GM23338 (cell line): ENCODE measurements at regions not wholly inside any gene's neighbourhood (a gene's known extent, or its start where the extent isn't known, plus 50 kb on each side); places are given as distances from the start of the nearest gene placed in this dataset.

Experiments
- ATAC-seq: fragments of 200-7000 bp; cut with Tn5 transposase; 3 replicates; pipeline ENCODE4 v1.9.1; 2020
- DNase-seq: peaks from one replicate; pipeline ENCODE4 v3.0.0-alpha.2; 2015; ENCODE audit warnings: low spot score
- H2AFZ ChIP-seq: fragments of 200-600 bp; sonication (generic); 2 replicates; pipeline ENCODE4 v1.8.0; 2016; ENCODE audit warnings: antibody characterized with exemption, mild to moderate bottlenecking, moderate library complexity
- H3F3A ChIP-seq: fragments of 200-600 bp; sonication (generic); replicated peaks from 2 replicates; pipeline ENCODE4 v1.8.0; 2017; ENCODE audit warnings: antibody characterized with exemption, mixed run types, low read depth
- H3K27ac ChIP-seq: fragments of 200-600 bp; sonication (generic); 2 replicates; pipeline ENCODE4 v1.6.1; 2016; ENCODE audit warnings: low read depth
- H3K27me3 ChIP-seq: fragments of 200-600 bp; sonication (generic); 2 replicates; pipeline ENCODE4 v1.8.0; 2016; ENCODE audit warnings: mild to moderate bottlenecking, mixed run types, moderate library complexity; ENCODE audit not compliant: insufficient read depth
- H3K36me3 ChIP-seq: fragments of 200-600 bp; sonication (generic); 2 replicates; pipeline ENCODE4 v1.8.0; 2016; ENCODE audit warnings: mild to moderate bottlenecking; ENCODE audit not compliant: insufficient read depth
- H3K4me1 ChIP-seq: fragments of 200-600 bp; sonication (generic); 2 replicates; pipeline ENCODE4 v1.8.0; 2016; ENCODE audit warnings: mild to moderate bottlenecking, moderate library complexity; ENCODE audit not compliant: insufficient read depth
- H3K4me2 ChIP-seq: fragments of 200-600 bp; sonication (generic); 2 replicates; pipeline ENCODE4 v1.7.1; 2017; ENCODE audit warnings: mixed run types
- H3K4me3 ChIP-seq: fragments of 200-600 bp; sonication (generic); 2 replicates; pipeline ENCODE4 v1.6.1; 2016; ENCODE audit warnings: mixed run types
- H3K79me2 ChIP-seq: fragments of 200-600 bp; sonication (generic); replicated peaks from 2 replicates; pipeline ENCODE4 v1.8.0; 2017; ENCODE audit warnings: mild to moderate bottlenecking; ENCODE audit not compliant: insufficient read depth
- H3K9me2 ChIP-seq: fragments of 200-600 bp; sonication (generic); 2 replicates; pipeline ENCODE4 v1.8.0; 2017; ENCODE audit not compliant: insufficient read depth
- H4K20me1 ChIP-seq: fragments of 200-600 bp; sonication (generic); replicated peaks from 2 replicates; pipeline ENCODE4 v1.8.0; 2017; ENCODE audit warnings: mild to moderate bottlenecking; ENCODE audit not compliant: insufficient read depth
- H3K27ac Mint-ChIP-seq: 2 replicates; pipeline ENCODE4 v1.8.0; 2020; ENCODE audit warnings: inconsistent platforms, mild to moderate bottlenecking, moderate library complexity, mixed read lengths
- H3K27me3 Mint-ChIP-seq: 3 replicates; pipeline ENCODE4 v1.8.0; 2022; ENCODE audit warnings: low read depth, mild to moderate bottlenecking, moderate library complexity, mixed read lengths, inconsistent platforms; ENCODE audit not compliant: insufficient read depth, poor library complexity
- H3K36me3 Mint-ChIP-seq: 3 replicates; pipeline ENCODE4 v1.8.0; 2021; ENCODE audit warnings: low read depth, mild to moderate bottlenecking, inconsistent platforms, moderate library complexity, mixed read lengths
- H3K4me1 Mint-ChIP-seq: 3 replicates; pipeline ENCODE4 v1.8.0; 2020; ENCODE audit warnings: mild to moderate bottlenecking, inconsistent platforms, mixed read lengths
- H3K4me3 Mint-ChIP-seq: 3 replicates; pipeline ENCODE4 v1.8.0; 2021; ENCODE audit warnings: moderate library complexity, mild to moderate bottlenecking, inconsistent platforms, mixed read lengths
- H3K9me3 Mint-ChIP-seq: 3 replicates; pipeline ENCODE4 v1.8.0; 2020; ENCODE audit warnings: moderate library complexity, mild to moderate bottlenecking, inconsistent platforms, mixed read lengths
- CREB1 ChIP-seq: fragments of 250-450 bp; sonication (Bioruptor Pico); IDR thresholded peaks from 2 replicates; pipeline ENCODE4 v1.5.0; 2020; ENCODE audit warnings: low read depth, mild to moderate bottlenecking, moderate library complexity
- EZH2 ChIP-seq: fragments of 200-600 bp; sonication (generic); IDR thresholded peaks from one replicate; pipeline ENCODE4 v1.8.0; 2017; ENCODE audit warnings: antibody characterized with exemption, mild to moderate bottlenecking, low read depth; ENCODE audit not compliant: unreplicated experiment
- EZH2phosphoT487 ChIP-seq: fragments of 200-600 bp; sonication (generic); IDR thresholded peaks from one replicate; pipeline ENCODE4 v1.8.1; 2018; ENCODE audit warnings: antibody characterized with exemption; ENCODE audit not compliant: unreplicated experiment
- JUNB ChIP-seq: IDR thresholded peaks from one replicate; pipeline ENCODE4 v1.6.1; 2016; ENCODE audit warnings: antibody characterized with exemption; ENCODE audit not compliant: unreplicated experiment
- NANOG ChIP-seq: IDR thresholded peaks from 2 replicates; pipeline ENCODE4 v1.6.1; 2016; ENCODE audit warnings: antibody characterized with exemption, borderline replicate concordance
- POLR2AphosphoS5 ChIP-seq: IDR thresholded peaks from 2 replicates; pipeline ENCODE4 v1.6.1; 2016; ENCODE audit warnings: antibody characterized with exemption, low read depth
- STAT1 ChIP-seq: IDR thresholded peaks from one replicate; pipeline ENCODE4 v1.6.1; 2016; ENCODE audit warnings: antibody characterized with exemption; ENCODE audit not compliant: unreplicated experiment
- ZNF114 ChIP-seq: fragments of 250-450 bp; sonication (Bioruptor Pico); IDR thresholded peaks from 2 replicates; pipeline ENCODE4 v1.5.0; 2020; ENCODE audit warnings: mild to moderate bottlenecking, moderate library complexity
- ZNF331 ChIP-seq: fragments of 250-450 bp; sonication (Bioruptor Pico); IDR thresholded peaks from 2 replicates; pipeline ENCODE4 v1.5.0; 2020; ENCODE audit warnings: low read depth, mild to moderate bottlenecking, moderate library complexity
- TF ChIP-seq, protein P1 (sequence below), 2 experiments: fragments of 200-600 bp in 1 of 2; sonication (generic) in 1 of 2; conservative IDR thresholded peaks; 2 replicates each; pipeline versions ENCODE4 v1.5.1 to v1.6.1; 2016 to 2017; ENCODE audit warnings: antibody characterized with exemption in 2 of 2, low read depth in 2 of 2, mild to moderate bottlenecking in 2 of 2, moderate library complexity in 1 of 2
- TF ChIP-seq, protein P2 (sequence below): IDR thresholded peaks from 2 replicates; pipeline ENCODE4 v1.6.1; 2016; ENCODE audit warnings: antibody characterized with exemption
- TF ChIP-seq, protein P3 (sequence below): fragments of 250-450 bp; sonication (Bioruptor Pico); IDR thresholded peaks from 2 replicates; pipeline ENCODE4 v1.5.0; 2020; ENCODE audit warnings: mild to moderate bottlenecking, moderate library complexity
- TF ChIP-seq, protein P4 (sequence below): IDR thresholded peaks from one replicate; pipeline ENCODE4 v1.6.1; 2018; ENCODE audit warnings: antibody characterized with exemption; ENCODE audit not compliant: unreplicated experiment

DNA sequence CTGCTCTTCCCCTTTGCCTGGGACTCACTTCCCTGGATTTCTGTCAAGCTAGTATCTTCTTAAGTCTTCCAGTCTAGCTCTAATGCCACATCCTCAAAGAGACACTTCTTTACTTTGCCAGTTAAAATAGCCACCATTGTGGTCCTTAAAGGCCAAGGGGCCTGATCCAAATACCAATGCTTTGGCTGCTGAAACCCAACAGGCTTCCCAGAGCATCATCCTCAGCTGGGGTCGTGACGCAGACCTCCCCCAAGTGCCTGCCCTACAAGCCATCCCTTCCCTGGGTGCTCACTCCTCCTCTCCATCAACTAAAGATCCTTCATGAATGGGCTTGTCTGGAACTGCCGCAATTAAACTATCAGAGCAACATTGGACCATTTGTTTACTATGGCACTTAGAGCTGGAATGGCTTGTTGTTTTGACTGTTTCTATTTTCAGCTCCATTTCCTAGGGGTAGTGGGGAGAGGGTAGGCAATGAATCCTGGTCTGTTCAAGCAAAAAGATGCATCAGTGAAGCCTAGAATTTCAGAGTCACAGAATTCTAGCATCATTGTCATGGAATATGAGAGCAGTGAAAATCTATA is 79.6 kb upstream of the SIRPA start:
- no peaks in the 10 kb centered on the region for H3K79me2 ChIP-seq
- TF ChIP-seq, protein P1, sequence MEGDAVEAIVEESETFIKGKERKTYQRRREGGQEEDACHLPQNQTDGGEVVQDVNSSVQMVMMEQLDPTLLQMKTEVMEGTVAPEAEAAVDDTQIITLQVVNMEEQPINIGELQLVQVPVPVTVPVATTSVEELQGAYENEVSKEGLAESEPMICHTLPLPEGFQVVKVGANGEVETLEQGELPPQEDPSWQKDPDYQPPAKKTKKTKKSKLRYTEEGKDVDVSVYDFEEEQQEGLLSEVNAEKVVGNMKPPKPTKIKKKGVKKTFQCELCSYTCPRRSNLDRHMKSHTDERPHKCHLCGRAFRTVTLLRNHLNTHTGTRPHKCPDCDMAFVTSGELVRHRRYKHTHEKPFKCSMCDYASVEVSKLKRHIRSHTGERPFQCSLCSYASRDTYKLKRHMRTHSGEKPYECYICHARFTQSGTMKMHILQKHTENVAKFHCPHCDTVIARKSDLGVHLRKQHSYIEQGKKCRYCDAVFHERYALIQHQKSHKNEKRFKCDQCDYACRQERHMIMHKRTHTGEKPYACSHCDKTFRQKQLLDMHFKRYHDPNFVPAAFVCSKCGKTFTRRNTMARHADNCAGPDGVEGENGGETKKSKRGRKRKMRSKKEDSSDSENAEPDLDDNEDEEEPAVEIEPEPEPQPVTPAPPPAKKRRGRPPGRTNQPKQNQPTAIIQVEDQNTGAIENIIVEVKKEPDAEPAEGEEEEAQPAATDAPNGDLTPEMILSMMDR (conservative IDR thresholded peaks at IDR 0.05; ENCODE audit: low read depth in 2 of 2) = no peak
- no peak for TF ChIP-seq EZH2
- TF ChIP-seq NANOG = no peak
- no peak for TF ChIP-seq ZNF114 (CRISPR knock-in tag)
- no peak for TF ChIP-seq POLR2AphosphoS5
- TF ChIP-seq, protein P2, sequence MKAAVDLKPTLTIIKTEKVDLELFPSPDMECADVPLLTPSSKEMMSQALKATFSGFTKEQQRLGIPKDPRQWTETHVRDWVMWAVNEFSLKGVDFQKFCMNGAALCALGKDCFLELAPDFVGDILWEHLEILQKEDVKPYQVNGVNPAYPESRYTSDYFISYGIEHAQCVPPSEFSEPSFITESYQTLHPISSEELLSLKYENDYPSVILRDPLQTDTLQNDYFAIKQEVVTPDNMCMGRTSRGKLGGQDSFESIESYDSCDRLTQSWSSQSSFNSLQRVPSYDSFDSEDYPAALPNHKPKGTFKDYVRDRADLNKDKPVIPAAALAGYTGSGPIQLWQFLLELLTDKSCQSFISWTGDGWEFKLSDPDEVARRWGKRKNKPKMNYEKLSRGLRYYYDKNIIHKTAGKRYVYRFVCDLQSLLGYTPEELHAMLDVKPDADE = no peak
- TF ChIP-seq STAT1 = no peak
- TF ChIP-seq CREB1 (CRISPR knock-in tag) = no peak
- no peak for TF ChIP-seq JUNB
- TF ChIP-seq, protein P3, sequence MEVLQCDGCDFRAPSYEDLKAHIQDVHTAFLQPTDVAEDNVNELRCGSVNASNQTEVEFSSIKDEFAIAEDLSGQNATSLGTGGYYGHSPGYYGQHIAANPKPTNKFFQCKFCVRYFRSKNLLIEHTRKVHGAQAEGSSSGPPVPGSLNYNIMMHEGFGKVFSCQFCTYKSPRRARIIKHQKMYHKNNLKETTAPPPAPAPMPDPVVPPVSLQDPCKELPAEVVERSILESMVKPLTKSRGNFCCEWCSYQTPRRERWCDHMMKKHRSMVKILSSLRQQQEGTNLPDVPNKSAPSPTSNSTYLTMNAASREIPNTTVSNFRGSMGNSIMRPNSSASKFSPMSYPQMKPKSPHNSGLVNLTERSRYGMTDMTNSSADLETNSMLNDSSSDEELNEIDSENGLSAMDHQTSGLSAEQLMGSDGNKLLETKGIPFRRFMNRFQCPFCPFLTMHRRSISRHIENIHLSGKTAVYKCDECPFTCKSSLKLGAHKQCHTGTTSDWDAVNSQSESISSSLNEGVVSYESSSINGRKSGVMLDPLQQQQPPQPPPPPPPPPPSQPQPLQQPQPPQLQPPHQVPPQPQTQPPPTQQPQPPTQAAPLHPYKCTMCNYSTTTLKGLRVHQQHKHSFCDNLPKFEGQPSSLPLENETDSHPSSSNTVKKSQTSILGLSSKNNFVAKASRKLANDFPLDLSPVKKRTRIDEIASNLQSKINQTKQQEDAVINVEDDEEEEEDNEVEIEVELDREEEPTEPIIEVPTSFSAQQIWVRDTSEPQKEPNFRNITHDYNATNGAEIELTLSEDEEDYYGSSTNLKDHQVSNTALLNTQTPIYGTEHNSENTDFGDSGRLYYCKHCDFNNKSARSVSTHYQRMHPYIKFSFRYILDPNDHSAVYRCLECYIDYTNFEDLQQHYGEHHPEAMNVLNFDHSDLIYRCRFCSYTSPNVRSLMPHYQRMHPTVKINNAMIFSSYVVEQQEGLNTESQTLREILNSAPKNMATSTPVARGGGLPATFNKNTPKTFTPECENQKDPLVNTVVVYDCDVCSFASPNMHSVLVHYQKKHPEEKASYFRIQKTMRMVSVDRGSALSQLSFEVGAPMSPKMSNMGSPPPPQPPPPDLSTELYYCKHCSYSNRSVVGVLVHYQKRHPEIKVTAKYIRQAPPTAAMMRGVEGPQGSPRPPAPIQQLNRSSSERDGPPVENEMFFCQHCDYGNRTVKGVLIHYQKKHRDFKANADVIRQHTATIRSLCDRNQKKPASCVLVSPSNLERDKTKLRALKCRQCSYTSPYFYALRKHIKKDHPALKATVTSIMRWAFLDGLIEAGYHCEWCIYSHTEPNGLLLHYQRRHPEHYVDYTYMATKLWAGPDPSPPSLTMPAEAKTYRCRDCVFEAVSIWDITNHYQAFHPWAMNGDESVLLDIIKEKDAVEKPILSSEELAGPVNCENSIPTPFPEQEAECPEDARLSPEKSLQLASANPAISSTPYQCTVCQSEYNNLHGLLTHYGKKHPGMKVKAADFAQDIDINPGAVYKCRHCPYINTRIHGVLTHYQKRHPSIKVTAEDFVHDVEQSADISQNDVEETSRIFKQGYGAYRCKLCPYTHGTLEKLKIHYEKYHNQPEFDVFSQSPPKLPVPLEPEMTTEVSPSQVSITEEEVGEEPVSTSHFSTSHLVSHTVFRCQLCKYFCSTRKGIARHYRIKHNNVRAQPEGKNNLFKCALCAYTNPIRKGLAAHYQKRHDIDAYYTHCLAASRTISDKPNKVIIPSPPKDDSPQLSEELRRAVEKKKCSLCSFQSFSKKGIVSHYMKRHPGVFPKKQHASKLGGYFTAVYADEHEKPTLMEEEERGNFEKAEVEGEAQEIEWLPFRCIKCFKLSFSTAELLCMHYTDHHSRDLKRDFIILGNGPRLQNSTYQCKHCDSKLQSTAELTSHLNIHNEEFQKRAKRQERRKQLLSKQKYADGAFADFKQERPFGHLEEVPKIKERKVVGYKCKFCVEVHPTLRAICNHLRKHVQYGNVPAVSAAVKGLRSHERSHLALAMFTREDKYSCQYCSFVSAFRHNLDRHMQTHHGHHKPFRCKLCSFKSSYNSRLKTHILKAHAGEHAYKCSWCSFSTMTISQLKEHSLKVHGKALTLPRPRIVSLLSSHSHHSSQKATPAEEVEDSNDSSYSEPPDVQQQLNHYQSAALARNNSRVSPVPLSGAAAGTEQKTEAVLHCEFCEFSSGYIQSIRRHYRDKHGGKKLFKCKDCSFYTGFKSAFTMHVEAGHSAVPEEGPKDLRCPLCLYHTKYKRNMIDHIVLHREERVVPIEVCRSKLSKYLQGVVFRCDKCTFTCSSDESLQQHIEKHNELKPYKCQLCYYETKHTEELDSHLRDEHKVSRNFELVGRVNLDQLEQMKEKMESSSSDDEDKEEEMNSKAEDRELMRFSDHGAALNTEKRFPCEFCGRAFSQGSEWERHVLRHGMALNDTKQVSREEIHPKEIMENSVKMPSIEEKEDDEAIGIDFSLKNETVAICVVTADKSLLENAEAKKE (CRISPR knock-in tag) = no peak
- TF ChIP-seq, protein P4, sequence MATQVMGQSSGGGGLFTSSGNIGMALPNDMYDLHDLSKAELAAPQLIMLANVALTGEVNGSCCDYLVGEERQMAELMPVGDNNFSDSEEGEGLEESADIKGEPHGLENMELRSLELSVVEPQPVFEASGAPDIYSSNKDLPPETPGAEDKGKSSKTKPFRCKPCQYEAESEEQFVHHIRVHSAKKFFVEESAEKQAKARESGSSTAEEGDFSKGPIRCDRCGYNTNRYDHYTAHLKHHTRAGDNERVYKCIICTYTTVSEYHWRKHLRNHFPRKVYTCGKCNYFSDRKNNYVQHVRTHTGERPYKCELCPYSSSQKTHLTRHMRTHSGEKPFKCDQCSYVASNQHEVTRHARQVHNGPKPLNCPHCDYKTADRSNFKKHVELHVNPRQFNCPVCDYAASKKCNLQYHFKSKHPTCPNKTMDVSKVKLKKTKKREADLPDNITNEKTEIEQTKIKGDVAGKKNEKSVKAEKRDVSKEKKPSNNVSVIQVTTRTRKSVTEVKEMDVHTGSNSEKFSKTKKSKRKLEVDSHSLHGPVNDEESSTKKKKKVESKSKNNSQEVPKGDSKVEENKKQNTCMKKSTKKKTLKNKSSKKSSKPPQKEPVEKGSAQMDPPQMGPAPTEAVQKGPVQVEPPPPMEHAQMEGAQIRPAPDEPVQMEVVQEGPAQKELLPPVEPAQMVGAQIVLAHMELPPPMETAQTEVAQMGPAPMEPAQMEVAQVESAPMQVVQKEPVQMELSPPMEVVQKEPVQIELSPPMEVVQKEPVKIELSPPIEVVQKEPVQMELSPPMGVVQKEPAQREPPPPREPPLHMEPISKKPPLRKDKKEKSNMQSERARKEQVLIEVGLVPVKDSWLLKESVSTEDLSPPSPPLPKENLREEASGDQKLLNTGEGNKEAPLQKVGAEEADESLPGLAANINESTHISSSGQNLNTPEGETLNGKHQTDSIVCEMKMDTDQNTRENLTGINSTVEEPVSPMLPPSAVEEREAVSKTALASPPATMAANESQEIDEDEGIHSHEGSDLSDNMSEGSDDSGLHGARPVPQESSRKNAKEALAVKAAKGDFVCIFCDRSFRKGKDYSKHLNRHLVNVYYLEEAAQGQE = no peak
- TF ChIP-seq EZH2phosphoT487 = no peak
- no peak for TF ChIP-seq ZNF331 (CRISPR knock-in tag)
- no peak overlapping the region for H3K27ac Mint-ChIP-seq
- H3K27me3 ChIP-seq = no peaks in the 10 kb centered on the region
- no peaks in the 10 kb centered on the region for H3K36me3 Mint-ChIP-seq
- no peak overlapping the region for H2AFZ ChIP-seq
- no peaks in the 10 kb centered on the region for H3K36me3 ChIP-seq
- peaks cover 15% of the 10 kb centered on the region for H3K27me3 Mint-ChIP-seq
- no peak overlapping the region for H3K4me2 ChIP-seq
- peaks cover 28% of the 10 kb centered on the region for H3K4me1 ChIP-seq
- H3K4me1 Mint-ChIP-seq = peaks cover 44% of the 10 kb centered on the region
- no peaks in the 10 kb centered on the region for H3K9me3 Mint-ChIP-seq
- H3K27ac ChIP-seq = no peak overlapping the region
- DNase-seq (no peak), ATAC-seq (no peak)
- no peaks in the 10 kb centered on the region for H3F3A ChIP-seq
- no peak overlapping the region for H3K4me3 Mint-ChIP-seq
- H3K4me3 ChIP-seq = no peak overlapping the region
- H4K20me1 ChIP-seq = no peaks in the 10 kb centered on the region
- no peaks in the 10 kb centered on the region for H3K9me2 ChIP-seq
